GM21381 (cell line): ENCODE measurements at regions not wholly inside any gene's neighbourhood (a gene's known extent, or its start where the extent isn't known, plus 50 kb on each side); places are given as distances from the start of the nearest gene placed in this dataset.

Experiments used
- ATAC-seq: cut with Tn5 transposase; IDR thresholded peaks from one replicate; pipeline ENCODE4 v1.9.1; 2021; ENCODE audit warnings: mild to moderate bottlenecking, moderate library complexity; ENCODE audit not compliant: unreplicated experiment

DNA sequence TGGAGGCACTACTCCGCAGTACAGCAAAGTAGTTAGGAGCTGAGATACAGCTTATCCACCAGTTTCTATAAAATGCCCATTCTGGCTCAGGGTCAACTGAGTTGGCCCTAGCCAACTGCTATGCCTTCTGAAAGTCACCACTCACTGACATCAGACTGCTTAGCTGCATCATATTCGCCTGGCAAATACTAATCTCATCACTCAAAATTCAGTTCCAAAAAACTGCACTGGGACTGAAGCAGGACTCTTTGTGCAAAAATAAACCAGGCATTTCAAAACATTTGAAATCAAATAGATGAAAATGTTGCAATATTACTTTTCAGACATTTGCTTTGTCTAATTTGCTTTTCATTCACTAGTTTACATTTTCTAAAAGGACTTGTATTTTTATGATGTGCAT is 230.0 kb downstream of the ALDH8A1 start:
- ATAC-seq = no peak

GRCh38 chr6:134719286-134719685 is 230.6 kb downstream of the ALDH8A1 start:
- no peak for ATAC-seq

DNA sequence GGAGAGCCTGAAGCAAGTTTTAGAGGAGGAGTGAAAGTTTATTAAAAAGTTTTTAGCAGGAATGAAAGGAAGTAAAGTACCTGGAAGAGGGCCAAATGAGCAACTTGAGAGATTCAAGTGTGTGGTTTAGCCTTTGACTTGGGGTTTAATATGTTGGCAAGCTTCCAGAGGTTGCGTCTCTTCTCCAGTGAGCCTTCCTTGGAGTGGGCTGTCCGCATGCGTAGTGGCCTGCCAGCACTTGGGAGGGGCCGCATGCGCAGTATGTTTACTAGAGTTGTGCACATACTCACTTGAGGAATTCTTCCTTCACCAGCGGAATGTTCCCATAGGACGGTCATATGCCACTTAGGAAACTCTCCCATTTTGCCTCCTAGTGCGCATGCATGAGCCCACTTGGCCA is 235.2 kb downstream of the ALDH8A1 start:
- ATAC-seq = no peak

DNA sequence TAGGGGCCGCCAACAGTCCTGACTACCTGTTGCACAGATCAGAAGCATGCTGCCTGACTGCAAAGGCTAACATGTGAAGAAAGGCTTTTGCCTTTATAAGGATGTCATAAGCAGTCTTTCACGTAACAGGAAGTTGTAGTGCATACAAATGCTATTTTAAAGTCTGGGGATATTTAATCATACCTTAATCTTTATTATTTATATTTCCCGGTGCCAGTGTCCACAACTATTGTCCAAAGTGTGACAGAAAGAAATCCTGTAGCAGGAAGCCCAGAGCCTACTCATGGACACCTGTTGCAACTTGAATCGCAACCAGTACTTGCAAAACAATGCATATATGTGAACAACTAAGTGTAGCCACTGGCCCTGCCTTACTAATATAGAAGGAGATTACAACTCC is 235.8 kb downstream of the ALDH8A1 start:
- ATAC-seq = no peak

DNA sequence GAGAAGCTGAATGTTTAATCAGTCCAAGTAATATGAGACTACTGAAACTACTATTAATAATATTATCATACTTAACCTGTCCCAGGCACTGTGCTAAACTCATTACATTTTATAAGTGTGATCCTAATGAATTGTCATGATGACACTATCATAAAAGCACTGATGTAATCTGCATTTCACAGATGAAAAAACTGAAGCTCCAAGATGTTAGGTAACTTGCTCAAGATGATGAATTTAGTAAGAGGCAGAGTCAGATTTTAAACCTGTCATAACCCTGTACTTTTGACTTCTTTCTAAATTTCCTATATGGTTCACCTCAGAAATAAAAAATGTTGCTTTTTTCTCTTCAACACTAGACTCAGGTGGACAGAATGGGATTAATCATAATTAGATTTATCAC is 237.6 kb downstream of the ALDH8A1 start:
- no peak for ATAC-seq

DNA sequence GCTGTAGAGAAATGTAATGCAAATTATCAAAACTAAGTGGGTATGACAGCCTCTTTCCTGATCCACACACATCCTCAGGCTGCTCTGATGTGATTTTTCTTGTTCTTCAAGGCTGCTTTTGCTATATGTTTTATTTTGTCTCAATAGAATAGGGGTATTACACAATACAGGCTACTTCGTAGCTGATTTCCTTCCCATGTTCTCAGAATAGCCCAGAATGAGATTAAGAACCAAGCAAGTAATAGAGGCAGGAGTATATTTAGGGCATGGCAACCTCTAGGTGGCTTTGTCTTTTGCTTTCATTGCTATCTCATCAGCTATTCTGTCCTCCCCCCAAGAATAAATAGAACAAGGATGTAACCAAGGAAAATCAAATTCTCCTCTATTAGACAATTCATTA is 241.8 kb downstream of the ALDH8A1 start:
- ATAC-seq = no peak

DNA sequence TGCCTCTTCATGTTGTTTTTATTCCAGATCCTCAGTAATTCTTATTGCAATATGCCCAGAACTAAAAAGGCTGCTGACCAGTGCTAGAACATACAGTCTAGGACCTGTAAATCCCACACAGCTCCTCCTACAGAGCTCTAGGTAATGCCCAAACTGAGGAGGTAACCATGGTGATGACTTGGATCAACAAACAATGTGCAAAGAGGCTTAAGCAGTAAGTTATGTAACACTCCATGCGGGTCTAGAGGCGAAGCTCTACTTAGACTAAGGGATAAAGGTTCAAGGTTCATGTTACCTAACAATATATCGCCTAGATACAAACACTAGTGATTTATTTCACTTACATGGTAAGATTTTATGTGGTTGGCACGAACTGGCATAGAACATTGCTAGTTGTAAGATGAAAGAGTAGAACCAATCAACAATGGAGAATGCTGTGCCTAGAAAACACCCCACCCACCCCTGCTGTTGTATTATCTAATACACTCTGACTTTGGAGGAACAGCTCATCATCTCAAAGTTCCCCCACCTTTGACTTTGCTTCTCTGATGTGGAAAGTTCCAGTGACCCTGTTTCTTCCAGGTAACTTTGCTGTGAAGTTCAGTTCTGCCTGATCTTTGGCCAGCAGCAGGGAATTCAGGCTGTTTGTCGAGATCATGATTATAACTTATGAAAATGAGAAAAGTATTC is 242.4 kb downstream of the ALDH8A1 start:
- ATAC-seq = no peak

GRCh38 chr6:134706806-134707205 is 243.1 kb downstream of the ALDH8A1 start:
- no peak for ATAC-seq

- ATAC-seq = no peak
Measured at GRCh38 chr6:134706153-134706552, 243.7 kb downstream of the ALDH8A1 start.

DNA sequence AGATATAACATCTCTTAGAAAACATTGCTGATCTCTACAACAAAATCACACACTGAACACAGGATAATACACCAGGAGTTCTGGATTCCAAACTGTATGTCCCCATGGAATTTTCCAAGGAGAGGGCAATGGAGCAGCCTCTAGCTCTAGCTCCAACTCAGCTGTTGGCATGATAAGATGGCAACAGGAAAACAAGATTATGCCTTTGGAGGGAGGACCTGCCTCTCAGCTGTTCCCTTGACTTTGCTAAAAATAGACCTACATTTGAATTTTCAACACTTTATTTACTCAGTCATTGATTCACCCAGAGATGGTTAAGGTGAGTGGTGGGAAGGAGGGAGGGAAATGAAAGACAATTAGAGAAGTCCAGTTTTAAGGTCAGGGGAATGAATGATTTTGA is 246.7 kb downstream of the ALDH8A1 start:
- ATAC-seq = no peak

GRCh38 chr6:134702279-134702678 is 247.6 kb downstream of the ALDH8A1 start:
- ATAC-seq = no peak

DNA sequence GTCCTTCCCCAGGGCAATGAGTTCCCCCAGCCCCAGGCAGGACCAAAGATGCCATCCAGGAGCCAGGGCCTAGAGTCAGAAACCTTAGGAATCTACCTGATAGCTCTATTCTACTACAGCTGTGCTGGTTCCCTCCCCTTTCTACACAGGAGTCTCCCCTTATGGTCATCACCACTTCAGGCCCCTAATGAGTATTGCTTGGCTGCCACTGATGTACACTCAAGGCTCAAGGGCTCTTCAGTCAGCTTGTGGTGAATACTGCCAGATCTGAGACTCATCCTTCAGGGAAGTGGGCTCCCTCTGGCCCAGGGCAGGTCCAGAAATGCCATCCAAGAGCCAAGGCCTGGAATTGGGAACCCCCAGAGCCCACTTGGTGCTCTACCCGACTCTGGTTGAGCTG is 248.6 kb downstream of the ALDH8A1 start:
- no peak for ATAC-seq

DNA sequence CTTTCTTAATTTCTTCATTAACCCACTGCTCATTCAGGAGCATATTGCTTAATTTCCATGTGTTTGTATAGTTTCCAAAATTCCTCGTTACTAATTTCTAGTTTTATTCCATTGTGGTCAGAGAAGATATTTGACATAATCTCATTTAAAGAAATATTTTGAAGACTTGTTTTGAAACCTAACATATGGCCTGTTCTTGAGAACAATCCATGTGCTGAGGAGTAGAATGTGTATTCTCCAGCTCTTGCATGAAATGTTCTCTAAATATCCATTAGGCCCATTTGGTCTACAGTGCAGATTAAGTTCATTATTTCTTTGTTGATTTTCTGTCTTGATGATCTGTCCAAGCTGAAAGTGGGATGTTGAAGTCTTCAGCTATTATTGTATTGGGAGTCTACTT is 251.7 kb downstream of the ALDH8A1 start:
- no peak for ATAC-seq

- no peak for ATAC-seq
Measured at GRCh38 chr6:134692008-134692407, 257.9 kb downstream of the ALDH8A1 start.

DNA sequence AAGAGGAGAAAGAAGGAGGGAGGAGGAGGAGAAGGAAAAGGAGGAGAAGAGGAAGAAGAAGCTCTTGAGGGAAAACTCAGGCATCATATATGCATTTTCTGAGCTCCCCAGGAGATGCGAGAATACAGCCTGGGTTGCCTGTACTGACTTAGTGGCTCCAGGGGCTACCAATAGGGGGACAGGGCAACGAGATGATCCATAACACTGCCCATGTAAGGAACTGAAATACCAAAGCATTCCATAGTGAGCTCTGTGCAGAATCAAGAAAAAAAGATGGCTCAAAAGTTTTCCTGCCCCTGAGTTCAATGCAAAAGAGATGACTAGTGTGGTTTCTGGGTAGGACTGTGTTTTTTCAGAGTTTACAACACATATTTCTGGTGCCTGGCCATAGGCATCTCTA is 258.7 kb downstream of the ALDH8A1 start:
- ATAC-seq = no peak

- ATAC-seq = no peak
Measured at GRCh38 chr6:134690048-134690447, 259.9 kb downstream of the ALDH8A1 start.

- ATAC-seq = no peak
Measured at GRCh38 chr6:134689641-134690040, 260.3 kb downstream of the ALDH8A1 start.

DNA sequence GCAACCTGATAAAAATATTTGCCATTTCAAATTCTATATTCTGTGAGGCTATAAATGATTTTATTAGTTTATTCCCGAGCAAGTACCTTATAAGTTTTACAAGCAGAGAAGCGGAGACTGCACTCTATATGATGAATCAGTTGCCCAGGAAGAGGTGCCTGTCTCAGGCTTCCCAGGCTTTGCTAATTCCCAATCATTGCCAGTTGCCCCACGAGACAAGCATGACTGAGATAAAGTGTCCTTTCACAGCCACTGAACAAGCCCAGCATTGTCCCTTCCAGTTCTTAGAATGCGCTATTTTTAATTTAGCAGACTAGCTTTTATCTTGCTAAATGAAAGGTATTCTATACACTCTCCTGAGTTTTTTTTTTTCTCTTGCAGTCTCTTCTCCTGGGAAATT is 260.7 kb downstream of the ALDH8A1 start:
- no peak for ATAC-seq

- no peak for ATAC-seq
Measured at GRCh38 chr6:134686071-134686470, 263.8 kb downstream of the ALDH8A1 start.

- ATAC-seq = no peak
Measured at GRCh38 chr6:134684423-134684795, 265.5 kb downstream of the ALDH8A1 start.

- no peak for ATAC-seq
Measured at GRCh38 chr6:134683783-134684422, 266.0 kb downstream of the ALDH8A1 start.

GRCh38 chr6:134680433-134680832 is 269.5 kb downstream of the ALDH8A1 start:
- no peak for ATAC-seq

DNA sequence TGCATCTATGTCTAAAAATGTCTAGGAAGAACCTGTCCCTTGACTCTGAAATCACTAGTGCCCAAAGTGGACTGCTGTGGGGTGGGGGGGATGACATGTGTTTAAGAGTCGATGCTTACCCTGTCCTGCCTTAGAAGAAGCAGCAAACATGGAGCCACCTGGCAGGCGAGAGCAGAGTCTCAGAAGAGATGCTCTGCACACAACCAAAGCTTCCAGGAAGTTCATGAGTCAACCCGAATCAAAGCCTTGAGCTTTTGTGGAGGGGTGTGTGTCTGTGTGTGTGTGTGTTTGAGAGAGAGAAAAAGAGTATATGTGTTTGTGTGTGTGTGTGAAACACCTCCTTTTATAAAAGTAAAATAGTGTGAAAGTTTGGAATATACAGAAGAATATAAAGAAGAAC is 269.9 kb downstream of the ALDH8A1 start:
- no peak for ATAC-seq
